Psoas muscle (tissue), 7 donors: ENCODE measurements at regions not wholly inside any gene's neighbourhood (a gene's known extent, or its start where the extent isn't known, plus 50 kb on each side); places are given as distances from the start of the nearest gene placed in this dataset.

Source experiments
- ATAC-seq, 4 donors: fragments of 200-7000 bp; cut with Tn5 transposase; one replicate each; pipeline ENCODE4 v1.9.1; 2020; ENCODE audit warnings: moderate library complexity in 3 of 4, mild to moderate bottlenecking in 2 of 4
- DNase-seq, 2 donors: peaks; one replicate each; pipeline ENCODE4 v3.0.0-alpha.2; 2020
- H3K27ac ChIP-seq: fragments of 200-600 bp; one replicate; pipeline ENCODE4 v1.8.0; 2022
- H3K27me3 ChIP-seq, 3 donors: fragments of 200-600 bp in 1 of 3; one replicate each; pipeline versions ENCODE4 v1.6.1 to v1.8.0; 2013 to 2022; ENCODE audit warnings: low read length in 2 of 3, mild to moderate bottlenecking in 2 of 3, moderate library complexity in 1 of 3; ENCODE audit not compliant: insufficient read depth in 3 of 3
- H3K36me3 ChIP-seq, 2 donors: fragments of 200-600 bp in 1 of 2; one replicate each; pipeline versions ENCODE4 v1.6.1 to v1.8.0; 2013 to 2022; ENCODE audit warnings: low read depth in 1 of 2, mild to moderate bottlenecking in 1 of 2, moderate library complexity in 1 of 2; ENCODE audit not compliant: insufficient read depth in 1 of 2
- H3K4me1 ChIP-seq: fragments of 200-600 bp; one replicate; pipeline ENCODE4 v1.8.0; 2022
- H3K4me3 ChIP-seq: fragments of 200-600 bp; one replicate; pipeline ENCODE4 v1.8.0; 2022; ENCODE audit warnings: mild to moderate bottlenecking
- H3K9me3 ChIP-seq: fragments of 200-600 bp; one replicate; pipeline ENCODE4 v1.8.0; 2022
- WGBS, 3 donors: extraction: QIAGEN DNeasy Blood & Tissue Kit; methylation state at CpG; one replicate each; pipeline versions ENCODE4 v1.1.6 to v1.1.7; 2013; 5-methylcytosine and 5-hydroxymethylcytosine counted together
- intact Hi-C, 2 donors: fragments of 100-400 bp; cut with DNase I; formaldehyde crosslinking; loops; one replicate each; pipeline versions ENCODE4 v1.11.0 to v1.14.2; 2022
- TF ChIP-seq, protein P1 (sequence below): fragments of 200-600 bp; IDR thresholded peaks from one replicate; pipeline ENCODE4 v1.8.0; 2022; ENCODE audit warnings: antibody characterized with exemption
- donor health status: healthy with polysubstance abuse.
- donor health status: DM: no; HTN: no; CAD: no; lungs with moderate emphysema.
- donor health status: Bipolar disorder and iron deficiency.
- donor health status: healthy.
- donor health status: DM: yes; HTN: yes; CAD: no.
- donor health status: DM: no; HTN: no; CAD: no.
- donor health status: DM: yes; HTN: yes; CAD: no.

DNA sequence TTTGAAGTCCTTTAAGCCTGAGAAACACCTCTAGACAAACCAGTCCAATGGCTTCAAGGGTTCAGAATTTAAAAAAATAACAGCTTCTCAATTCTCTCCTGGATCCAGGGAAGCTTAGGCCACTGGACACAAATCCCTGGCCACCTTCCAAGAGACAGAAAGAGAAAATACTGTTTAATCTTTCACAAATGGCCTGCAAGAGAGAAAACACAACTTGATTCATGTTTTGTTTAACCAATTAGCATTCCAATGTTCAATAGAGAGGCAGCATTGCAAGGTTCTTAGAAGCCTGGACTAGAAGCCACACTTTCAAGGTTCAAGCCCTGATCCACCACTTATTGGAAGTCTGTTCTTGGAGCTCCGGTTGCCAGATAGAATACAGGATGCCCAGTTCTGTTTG lies 109.0 kb upstream of the PARD3B start:
- no peaks in the 10 kb centered on the region for H3K36me3 ChIP-seq
- 54 to 66% (median 58%) methylated on average over 1 of the region's 1 CpG for WGBS, 3 donors

DNA sequence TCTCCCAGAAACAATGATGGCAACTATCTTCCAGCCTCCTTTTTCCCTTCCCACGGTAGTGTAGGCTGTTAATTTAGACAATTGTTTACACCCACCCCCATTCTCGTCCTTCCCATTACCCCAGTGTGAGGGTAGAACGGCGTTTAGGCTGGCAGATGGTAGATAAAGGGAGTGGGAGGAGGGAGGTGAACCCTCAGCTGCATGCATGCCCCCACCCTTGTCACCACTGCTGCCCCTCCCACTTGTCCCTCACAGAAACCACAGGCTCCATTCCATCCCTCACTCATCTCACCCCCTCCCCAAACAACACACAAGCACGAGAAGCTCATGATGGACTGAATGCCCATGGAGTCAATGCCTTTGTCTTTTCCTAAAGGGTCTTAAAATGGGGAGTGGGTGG lies 107.9 kb upstream of the PARD3B start:
- DNase-seq (no peak), ATAC-seq (no peak)
- WGBS, 3 donors: 47 to 55% (median 51%) methylated on average over 4 to 5 of the region's 5 CpGs
- Histone ChIP-seq H3K36me3 (no peaks in the 10 kb centered on the region), H3K27me3 (no peaks in the 10 kb centered on the region), H3K27ac (no peak overlapping the region), H3K4me3 (no peak overlapping the region), H3K4me1 (no peaks in the 10 kb centered on the region), H3K9me3 (no peaks in the 10 kb centered on the region)
- intact Hi-C loops: no loop called here
- TF ChIP-seq, protein P1, sequence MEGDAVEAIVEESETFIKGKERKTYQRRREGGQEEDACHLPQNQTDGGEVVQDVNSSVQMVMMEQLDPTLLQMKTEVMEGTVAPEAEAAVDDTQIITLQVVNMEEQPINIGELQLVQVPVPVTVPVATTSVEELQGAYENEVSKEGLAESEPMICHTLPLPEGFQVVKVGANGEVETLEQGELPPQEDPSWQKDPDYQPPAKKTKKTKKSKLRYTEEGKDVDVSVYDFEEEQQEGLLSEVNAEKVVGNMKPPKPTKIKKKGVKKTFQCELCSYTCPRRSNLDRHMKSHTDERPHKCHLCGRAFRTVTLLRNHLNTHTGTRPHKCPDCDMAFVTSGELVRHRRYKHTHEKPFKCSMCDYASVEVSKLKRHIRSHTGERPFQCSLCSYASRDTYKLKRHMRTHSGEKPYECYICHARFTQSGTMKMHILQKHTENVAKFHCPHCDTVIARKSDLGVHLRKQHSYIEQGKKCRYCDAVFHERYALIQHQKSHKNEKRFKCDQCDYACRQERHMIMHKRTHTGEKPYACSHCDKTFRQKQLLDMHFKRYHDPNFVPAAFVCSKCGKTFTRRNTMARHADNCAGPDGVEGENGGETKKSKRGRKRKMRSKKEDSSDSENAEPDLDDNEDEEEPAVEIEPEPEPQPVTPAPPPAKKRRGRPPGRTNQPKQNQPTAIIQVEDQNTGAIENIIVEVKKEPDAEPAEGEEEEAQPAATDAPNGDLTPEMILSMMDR: no peak

More for the DNA sequence above, 109.0 kb upstream of the PARD3B start:
- Histone ChIP-seq H3K4me1 (no peaks in the 10 kb centered on the region), H3K27me3 (no peaks in the 10 kb centered on the region), H3K27ac (no peak overlapping the region), H3K4me3 (no peak overlapping the region), H3K9me3 (no peaks in the 10 kb centered on the region)
- intact Hi-C loops: no loop called here
- TF ChIP-seq, protein P1: no peak
- ATAC-seq: no peak
- DNase-seq: no peak

DNA sequence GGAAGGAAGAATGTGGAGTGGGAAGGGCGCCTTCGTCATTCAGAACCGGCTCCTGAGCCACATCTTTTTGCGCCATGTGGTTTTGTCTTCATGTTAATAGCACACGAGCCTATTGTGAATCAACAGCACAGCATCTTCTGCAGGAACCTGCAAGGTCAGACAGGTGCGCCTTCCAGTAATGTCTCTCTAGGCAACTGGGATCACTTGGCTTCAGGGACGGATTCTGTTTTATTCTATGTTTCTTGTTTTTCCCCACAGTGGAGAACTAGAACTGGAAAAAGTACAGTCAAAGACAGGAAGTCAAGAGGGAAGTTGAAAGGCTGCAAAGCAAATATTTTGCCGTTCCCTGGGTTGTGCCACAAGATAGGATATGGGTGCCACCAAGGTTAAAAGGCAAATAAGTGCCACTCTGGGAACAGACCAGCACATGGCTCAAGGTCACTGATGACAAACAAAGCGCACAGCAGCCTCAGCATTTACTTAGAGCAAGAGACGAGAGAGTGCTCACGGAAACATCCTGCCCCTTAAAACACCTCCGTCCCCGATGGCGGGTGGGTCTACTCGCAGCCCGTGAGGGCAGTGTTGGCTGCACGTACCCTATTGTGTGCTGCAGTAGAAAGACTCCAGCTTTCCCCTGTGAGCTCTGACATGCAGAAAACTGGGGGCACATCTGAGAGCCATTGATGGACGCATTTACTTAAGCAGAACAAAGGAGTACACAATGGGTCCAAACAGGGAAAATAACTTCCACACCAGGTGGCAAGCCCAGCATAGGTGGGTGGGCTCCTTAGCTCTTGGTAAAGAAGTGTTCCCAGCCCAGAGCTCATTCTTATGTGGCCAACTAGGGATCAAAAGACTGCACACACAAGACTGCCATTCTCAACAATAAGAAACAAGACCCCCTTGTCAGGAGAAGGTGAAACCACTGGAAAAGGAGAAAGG lies 107.2 kb upstream of the PARD3B start:
- no peak overlapping the region for H3K27ac ChIP-seq
- H3K4me1 ChIP-seq: no peaks in the 10 kb centered on the region
- H3K4me3 ChIP-seq: no peak overlapping the region
- H3K9me3 ChIP-seq: no peaks in the 10 kb centered on the region
- H3K36me3 ChIP-seq: no peaks in the 10 kb centered on the region
- DNase-seq (no peak), ATAC-seq (no peak)
- no peaks in the 10 kb centered on the region for H3K27me3 ChIP-seq
- 87 to 89% (median 87%) methylated on average over 18 of the region's 18 CpGs for WGBS, 3 donors
- intact Hi-C loops: no loop called here
- TF ChIP-seq, protein P1: no peak

DNA sequence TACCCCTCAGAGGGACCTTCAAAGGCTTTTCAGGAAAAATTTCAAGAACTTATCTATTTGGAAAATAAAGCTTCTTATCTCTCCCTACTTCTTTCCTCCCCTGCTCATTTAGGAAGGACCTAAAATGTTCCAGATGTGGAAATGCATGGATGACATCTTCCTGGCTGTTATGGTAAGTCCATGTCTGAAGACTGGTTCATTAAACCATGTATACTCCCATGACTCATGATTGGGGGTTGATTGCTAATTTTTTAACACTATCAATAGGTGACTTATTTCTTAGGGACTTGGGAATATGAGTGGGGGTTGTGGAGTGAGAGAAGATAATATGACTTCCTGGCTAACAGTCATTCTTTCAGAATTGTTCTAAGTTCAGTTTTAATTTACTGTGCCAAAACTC lies 104.0 kb upstream of the PARD3B start:
- Histone ChIP-seq H3K4me1 (no peaks in the 10 kb centered on the region), H3K27ac (no peak overlapping the region), H3K9me3 (no peaks in the 10 kb centered on the region), H3K4me3 (no peak overlapping the region), H3K27me3 (no peaks in the 10 kb centered on the region), H3K36me3 (no peaks in the 10 kb centered on the region)
- intact Hi-C loops: no loop called here
- DNase-seq (no peak), ATAC-seq (no peak)
- TF ChIP-seq, protein P1: no peak
